Heart right ventricle (tissue), 16 donors: ENCODE measurements at regions not wholly inside any gene's neighbourhood (a gene's known extent, or its start where the extent isn't known, plus 50 kb on each side); places are given as distances from the start of the nearest gene placed in this dataset.

Experiments
- ATAC-seq, 8 donors: fragments of 200-7000 bp; cut with Tn5 transposase; one replicate each; pipeline ENCODE4 v1.9.1; 2020; ENCODE audit warnings: mild to moderate bottlenecking in 8 of 8, moderate library complexity in 8 of 8, moderate number of reproducible peaks in 1 of 8
- DNase-seq, 2 donors: peaks; one replicate each; pipeline ENCODE4 v3.0.0-alpha.2; 2020
- H3K27ac ChIP-seq, 10 donors: fragments of 200-600 bp; sonication (generic) in 2 of 10; one replicate each; pipeline versions ENCODE4 v1.5.0 to v1.8.0; 2020 to 2022; ENCODE audit warnings: mild to moderate bottlenecking in 3 of 10
- H3K27me3 ChIP-seq, 7 donors: fragments of 200-600 bp; one replicate each; pipeline ENCODE4 v1.8.0; 2021 to 2022; ENCODE audit warnings: mild to moderate bottlenecking in 2 of 7
- H3K36me3 ChIP-seq, 9 donors: fragments of 200-600 bp; sonication (generic) in 1 of 9; one replicate each; pipeline versions ENCODE4 v1.5.0 to v1.8.0; 2020 to 2022; ENCODE audit warnings: mild to moderate bottlenecking in 2 of 9
- H3K4me1 ChIP-seq, 9 donors: fragments of 200-600 bp; sonication (generic) in 1 of 9; one replicate each; pipeline versions ENCODE4 v1.5.0 to v1.8.0; 2020 to 2022; ENCODE audit warnings: mild to moderate bottlenecking in 4 of 9
- H3K4me3 ChIP-seq, 10 donors: fragments of 200-600 bp; sonication (generic) in 2 of 10; one replicate each; pipeline versions ENCODE4 v1.5.0 to v1.8.0; 2020 to 2022; ENCODE audit warnings: mild to moderate bottlenecking in 7 of 10, moderate library complexity in 2 of 10
- H3K9me3 ChIP-seq, 11 donors: fragments of 200-600 bp in 10 of 11; sonication (generic) in 2 of 11; one replicate each; pipeline versions ENCODE4 v1.5.0 to v1.8.0; 2013 to 2022; ENCODE audit warnings: mild to moderate bottlenecking in 2 of 11, control low read depth in 1 of 11, moderate library complexity in 1 of 11
- WGBS, 2 donors: extraction: QIAGEN DNeasy Blood & Tissue Kit; methylation state at CpG; one replicate each; pipeline ENCODE4 v1.1.7; 2013; ENCODE audit warnings: inconsistent platforms in 1 of 2; 5-methylcytosine and 5-hydroxymethylcytosine counted together
- intact Hi-C, 10 donors: fragments of 100-400 bp; cut with DNase I; formaldehyde crosslinking; loops; one replicate each; pipeline versions ENCODE4 v1.11.1 to v1.14.2; 2022
- TF ChIP-seq, protein P1 (sequence below), 9 donors: fragments of 200-600 bp; sonication (generic) in 2 of 9; IDR thresholded peaks; one replicate each; pipeline versions ENCODE4 v1.5.0 to v1.8.0; 2021 to 2022; ENCODE audit warnings: antibody characterized with exemption in 9 of 9, mild to moderate bottlenecking in 5 of 9, moderate library complexity in 1 of 9
- donor health status: Arrhythmogenic right ventricular cardiomyopathy.
- donor health status: ischemic (EF 13 %, LVEDD 7.1; RV severe dilation, severe dysfunction).
- donor health status: healthy with polysubstance abuse.
- donor health status: DM: no; HTN: yes; CAD: no.
- donor health status: DM: no; HTN: no; CAD: no.
- donor health status: ischemic (EF 25% LVEDD 6.9; RV normal size, moderate dysfunction).
- donor health status: ischemic (EF 25% LVEDD 5.7; RV mildly dilated, moderate dysfunction).
- donor health status: healthy.
- donor health status: DM: yes; HTN: yes; CAD: no.
- donor health status: Ischemic cardiomyopathy.
- donor health status: ischemic (EF 35%, LVEDD 5.7; RV mildly dilated, moderate dysfunction).
- donor health status: nonischemic (EF 11% LVEDD 7.7; RV severe dilation, severe dysfunction).
- donor health status: DM: yes; HTN: yes; CAD: no.
- donor health status: PGD.
- donor health status: ischemic (EF 29% LVEDD 5.4; RV normal size, mild dysfunction).
- donor health status: nonischemic (EF 23%, LVEDD 6.1; RV moderate dilation, normal function).

DNA sequence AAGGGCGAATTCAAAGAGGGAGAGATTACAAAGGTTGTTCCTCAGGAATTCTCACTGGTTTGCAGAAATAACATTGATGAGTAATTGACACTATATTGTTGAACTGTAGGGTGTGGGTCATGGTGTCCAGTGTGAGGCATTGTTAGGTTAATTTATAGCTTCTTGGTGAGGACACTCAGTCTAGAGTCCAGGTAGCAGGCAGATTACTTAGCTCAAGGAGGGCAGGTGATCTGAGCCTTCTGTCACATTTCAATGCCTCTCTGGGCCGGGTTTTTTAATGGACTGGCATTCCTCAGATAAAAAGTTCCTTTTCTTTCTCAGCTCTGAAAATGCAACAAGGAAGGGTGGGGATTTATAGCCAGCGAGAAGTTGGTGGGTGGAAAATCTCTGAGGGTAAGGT lies 194.2 kb upstream of the PROK2 start:
- Histone ChIP-seq H3K4me3 (no peak overlapping the region), H3K27ac (no peak overlapping the region), H3K4me1 (peaks cover 0 to 10% (median 0%) of the 10 kb centered on the region in 9 donors), H3K36me3 (no peaks in the 10 kb centered on the region), H3K9me3 (peaks cover 0 to 3% (median 0%) of the 10 kb centered on the region in 11 donors), H3K27me3 (peaks cover 0 to 27% (median 7%) of the 10 kb centered on the region in 7 donors)
- intact Hi-C loops, result no loop called here
- ATAC-seq (no peak), DNase-seq (no peak)
- WGBS, 2 donors, result 74% methylated on average over 3 of the region's 3 CpGs
- TF ChIP-seq, protein P1, sequence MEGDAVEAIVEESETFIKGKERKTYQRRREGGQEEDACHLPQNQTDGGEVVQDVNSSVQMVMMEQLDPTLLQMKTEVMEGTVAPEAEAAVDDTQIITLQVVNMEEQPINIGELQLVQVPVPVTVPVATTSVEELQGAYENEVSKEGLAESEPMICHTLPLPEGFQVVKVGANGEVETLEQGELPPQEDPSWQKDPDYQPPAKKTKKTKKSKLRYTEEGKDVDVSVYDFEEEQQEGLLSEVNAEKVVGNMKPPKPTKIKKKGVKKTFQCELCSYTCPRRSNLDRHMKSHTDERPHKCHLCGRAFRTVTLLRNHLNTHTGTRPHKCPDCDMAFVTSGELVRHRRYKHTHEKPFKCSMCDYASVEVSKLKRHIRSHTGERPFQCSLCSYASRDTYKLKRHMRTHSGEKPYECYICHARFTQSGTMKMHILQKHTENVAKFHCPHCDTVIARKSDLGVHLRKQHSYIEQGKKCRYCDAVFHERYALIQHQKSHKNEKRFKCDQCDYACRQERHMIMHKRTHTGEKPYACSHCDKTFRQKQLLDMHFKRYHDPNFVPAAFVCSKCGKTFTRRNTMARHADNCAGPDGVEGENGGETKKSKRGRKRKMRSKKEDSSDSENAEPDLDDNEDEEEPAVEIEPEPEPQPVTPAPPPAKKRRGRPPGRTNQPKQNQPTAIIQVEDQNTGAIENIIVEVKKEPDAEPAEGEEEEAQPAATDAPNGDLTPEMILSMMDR (IDR thresholded peaks at IDR 0.05), result no peak

GRCh38 chr3:71978150-71978721 lies 193.3 kb upstream of the PROK2 start:
- peaks cover 0 to 36% (median 7%) of the 10 kb centered on the region in 7 donors for H3K27me3 ChIP-seq
- peaks cover 0 to 3% (median 0%) of the 10 kb centered on the region in 11 donors for H3K9me3 ChIP-seq
- no peak for ATAC-seq
- WGBS, 2 donors, result 78 to 80% methylated on average over 7 of the region's 7 CpGs
- TF ChIP-seq, protein P1 (IDR thresholded peaks at IDR 0.05), result no peak
- intact Hi-C loops, result no loop called here
- no peak overlapping the region for H3K4me3 ChIP-seq
- DNase-seq, result no peak
- no peak overlapping the region for H3K27ac ChIP-seq
- H3K4me1 ChIP-seq, result peaks cover 0 to 10% (median 0%) of the 10 kb centered on the region in 9 donors
- H3K36me3 ChIP-seq, result no peaks in the 10 kb centered on the region

DNA sequence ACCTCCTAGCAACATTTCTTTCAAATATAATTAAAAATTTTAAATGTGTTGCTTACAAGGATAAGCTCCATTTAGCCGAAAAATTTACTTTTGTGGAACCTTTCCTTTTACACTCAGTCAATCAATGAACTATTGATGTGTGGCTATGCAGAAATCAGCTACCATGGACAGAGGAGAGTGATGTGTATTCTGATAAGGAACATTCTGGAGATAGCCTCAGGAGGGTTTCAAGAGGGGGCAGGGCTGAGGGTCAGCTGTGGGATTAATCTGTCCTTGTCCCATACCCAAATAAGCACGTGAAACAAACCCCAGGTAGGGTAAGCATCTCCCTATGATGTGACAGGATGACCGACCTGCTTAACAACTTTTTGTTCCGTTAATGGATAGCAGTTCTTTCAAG lies 192.6 kb upstream of the PROK2 start:
- Histone ChIP-seq H3K27me3 (peaks cover 0 to 41% (median 7%) of the 10 kb centered on the region in 7 donors), H3K36me3 (no peaks in the 10 kb centered on the region), H3K27ac (no peak overlapping the region), H3K9me3 (peaks cover 0 to 3% (median 0%) of the 10 kb centered on the region in 11 donors), H3K4me3 (no peak overlapping the region), H3K4me1 (peaks cover 0 to 5% (median 0%) of the 10 kb centered on the region in 9 donors)
- intact Hi-C loops, result no loop called here
- TF ChIP-seq, protein P1 (IDR thresholded peaks at IDR 0.05), result no peak
- DNase-seq (no peak), ATAC-seq (no peak)
- WGBS, 2 donors, result 67 to 73% methylated on average over 4 of the region's 4 CpGs

DNA sequence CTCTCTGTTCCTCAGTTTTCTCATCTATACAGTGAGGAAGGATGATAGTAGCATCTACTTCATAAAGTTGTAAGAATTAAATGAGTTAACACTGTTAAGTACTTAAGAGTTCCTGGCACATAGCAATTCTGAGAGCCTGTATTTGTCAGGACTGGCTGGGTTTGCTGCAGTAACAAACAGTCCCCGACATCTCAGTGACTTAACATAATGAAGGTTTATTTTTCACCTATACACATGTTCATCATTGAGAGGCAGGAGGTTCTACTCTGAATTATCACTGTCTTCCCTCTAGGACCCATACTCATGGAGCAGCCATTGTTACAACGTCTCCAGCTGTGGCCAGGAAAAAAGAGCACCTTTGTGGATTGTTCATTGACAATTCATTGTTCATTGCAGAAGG lies 190.6 kb upstream of the PROK2 start:
- DNase-seq (no peak), ATAC-seq (no peak)
- no peaks in the 10 kb centered on the region for H3K4me1 ChIP-seq
- TF ChIP-seq, protein P1 (IDR thresholded peaks at IDR 0.05), result no peak
- no peak overlapping the region for H3K27ac ChIP-seq
- WGBS, 2 donors, result 84 to 93% methylated on average over 2 of the region's 2 CpGs
- intact Hi-C loops, result no loop called here
- H3K4me3 ChIP-seq, result no peak overlapping the region
- H3K36me3 ChIP-seq, result no peaks in the 10 kb centered on the region
- peaks cover 0 to 55% (median 7%) of the 10 kb centered on the region in 7 donors for H3K27me3 ChIP-seq
- peaks cover 0 to 3% (median 0%) of the 10 kb centered on the region in 11 donors for H3K9me3 ChIP-seq
